ENCODE measurements at regions not wholly inside any gene's neighbourhood (a gene's known extent, or its start where the extent isn't known, plus 50 kb on each side); places are given as distances from the start of the nearest gene placed in this dataset.

GRCh38 chr6:150651808-150652470, 52.3 kb downstream of the PLEKHG1 start:
- H3F3A ChIP-seq (ENCODE audit: insufficient read depth, low read length) = no peaks in the 10 kb centered on the region
- no peaks in the 10 kb centered on the region for H3K27me3 ChIP-seq (replicated peaks; ENCODE audit: insufficient read depth, low read length)
- no peaks in the 10 kb centered on the region for H3K36me3 ChIP-seq (replicated peaks; ENCODE audit: insufficient read depth, low read length)
- no peaks in the 10 kb centered on the region for H3K9me2 ChIP-seq (replicated peaks; ENCODE audit: insufficient read depth, low read length)
- H4K20me1 ChIP-seq (ENCODE audit: insufficient read depth, low read length) = no peaks in the 10 kb centered on the region
- no peaks in the 10 kb centered on the region for H3K4me1 ChIP-seq (ENCODE audit: low read length)
- no peak overlapping the region for H3K9ac ChIP-seq (ENCODE audit: low read length)
- H3K9me3 ChIP-seq (replicated peaks; ENCODE audit: insufficient read depth, low read length) = no peaks in the 10 kb centered on the region
- DNase-seq = no peak
- H2AFZ ChIP-seq (ENCODE audit: low read length) = no peak overlapping the region
- H3K4me2 ChIP-seq (ENCODE audit: low read depth, low read length) = no peak overlapping the region
- H3K79me2 ChIP-seq (ENCODE audit: low read length) = no peaks in the 10 kb centered on the region
- H3K4me3 ChIP-seq (ENCODE audit: low read length) = no peak overlapping the region
- TF ChIP-seq EZH2phosphoT487 (IDR thresholded peaks at IDR 0.05; ENCODE audit: low read length) (no peak), CTCF (IDR thresholded peaks at IDR 0.05; ENCODE audit: low read length) (no peak), EZH2 (optimal IDR thresholded peaks at IDR 0.05; ENCODE audit: low read depth, low read length) (no peak)
- H3K27ac ChIP-seq (ENCODE audit: low read length) = no peak overlapping the region

GRCh38 chr6:150652848-150653613, 53.3 kb downstream of the PLEKHG1 start:
- no peaks in the 10 kb centered on the region for H4K20me1 ChIP-seq (ENCODE audit: insufficient read depth, low read length)
- H3K4me2 ChIP-seq (ENCODE audit: low read depth, low read length) = no peak overlapping the region
- no peak for TF ChIP-seq EZH2phosphoT487 (IDR thresholded peaks at IDR 0.05; ENCODE audit: low read length)
- TF ChIP-seq EZH2 (optimal IDR thresholded peaks at IDR 0.05; ENCODE audit: low read depth, low read length) = no peak
- no peaks in the 10 kb centered on the region for H3F3A ChIP-seq (ENCODE audit: insufficient read depth, low read length)
- H2AFZ ChIP-seq (ENCODE audit: low read length) = no peak overlapping the region
- H3K27ac ChIP-seq (ENCODE audit: low read length) = no peak overlapping the region
- no peaks in the 10 kb centered on the region for H3K27me3 ChIP-seq (replicated peaks; ENCODE audit: insufficient read depth, low read length)
- no peak for DNase-seq
- no peak overlapping the region for H3K4me3 ChIP-seq (ENCODE audit: low read length)
- no peaks in the 10 kb centered on the region for H3K4me1 ChIP-seq (ENCODE audit: low read length)
- no peaks in the 10 kb centered on the region for H3K9me3 ChIP-seq (replicated peaks; ENCODE audit: insufficient read depth, low read length)
- no peaks in the 10 kb centered on the region for H3K9me2 ChIP-seq (replicated peaks; ENCODE audit: insufficient read depth, low read length)
- no peaks in the 10 kb centered on the region for H3K79me2 ChIP-seq (ENCODE audit: low read length)
- H3K9ac ChIP-seq (ENCODE audit: low read length) = no peak overlapping the region
- H3K36me3 ChIP-seq (replicated peaks; ENCODE audit: insufficient read depth, low read length) = no peaks in the 10 kb centered on the region

- H3K36me3 ChIP-seq (replicated peaks; ENCODE audit: insufficient read depth, low read length) = no peaks in the 10 kb centered on the region
- no peak for DNase-seq
- no peaks in the 10 kb centered on the region for H3K9me3 ChIP-seq (replicated peaks; ENCODE audit: insufficient read depth, low read length)
- no peaks in the 10 kb centered on the region for H3K79me2 ChIP-seq (ENCODE audit: low read length)
- TF ChIP-seq EZH2 (optimal IDR thresholded peaks at IDR 0.05; ENCODE audit: low read depth, low read length) = no peak
- TF ChIP-seq CTCF (IDR thresholded peaks at IDR 0.05; ENCODE audit: low read length) = no peak
- no peak for TF ChIP-seq EZH2phosphoT487 (IDR thresholded peaks at IDR 0.05; ENCODE audit: low read length)
- H3K4me1 ChIP-seq (ENCODE audit: low read length) = no peaks in the 10 kb centered on the region
- no peaks in the 10 kb centered on the region for H3K27me3 ChIP-seq (replicated peaks; ENCODE audit: insufficient read depth, low read length)
- H2AFZ ChIP-seq (ENCODE audit: low read length) = no peak overlapping the region
- no peaks in the 10 kb centered on the region for H3F3A ChIP-seq (ENCODE audit: insufficient read depth, low read length)
- no peaks in the 10 kb centered on the region for H4K20me1 ChIP-seq (ENCODE audit: insufficient read depth, low read length)
- H3K27ac ChIP-seq (ENCODE audit: low read length) = no peak overlapping the region
- H3K4me2 ChIP-seq (ENCODE audit: low read depth, low read length) = no peak overlapping the region
- no peaks in the 10 kb centered on the region for H3K9me2 ChIP-seq (replicated peaks; ENCODE audit: insufficient read depth, low read length)
- no peak overlapping the region for H3K4me3 ChIP-seq (ENCODE audit: low read length)
- H3K9ac ChIP-seq (ENCODE audit: low read length) = no peak overlapping the region
Observed at GRCh38 chr6:150654608-150655007, 54.9 kb downstream of the PLEKHG1 start.

- Histone ChIP-seq H3K4me1 (ENCODE audit: low read length) (no peaks in the 10 kb centered on the region), H3K4me2 (ENCODE audit: low read depth, low read length) (no peak overlapping the region), H3K9me2 (replicated peaks; ENCODE audit: insufficient read depth, low read length) (no peaks in the 10 kb centered on the region), H2AFZ (ENCODE audit: low read length) (no peak overlapping the region), H3K9ac (ENCODE audit: low read length) (no peak overlapping the region), H4K20me1 (ENCODE audit: insufficient read depth, low read length) (no peaks in the 10 kb centered on the region), H3K79me2 (ENCODE audit: low read length) (no peaks in the 10 kb centered on the region), H3K36me3 (replicated peaks; ENCODE audit: insufficient read depth, low read length) (no peaks in the 10 kb centered on the region), H3K27me3 (replicated peaks; ENCODE audit: insufficient read depth, low read length) (no peaks in the 10 kb centered on the region), H3K27ac (ENCODE audit: low read length) (no peak overlapping the region), H3K4me3 (ENCODE audit: low read length) (no peak overlapping the region), H3K9me3 (replicated peaks; ENCODE audit: insufficient read depth, low read length) (no peaks in the 10 kb centered on the region), H3F3A (ENCODE audit: insufficient read depth, low read length) (no peaks in the 10 kb centered on the region)
- DNase-seq = no peak
- TF ChIP-seq CTCF (IDR thresholded peaks at IDR 0.05; ENCODE audit: low read length) = no peak
- TF ChIP-seq EZH2phosphoT487 (IDR thresholded peaks at IDR 0.05; ENCODE audit: low read length) = no peak
- no peak for TF ChIP-seq EZH2 (optimal IDR thresholded peaks at IDR 0.05; ENCODE audit: low read depth, low read length)
Observed at GRCh38 chr6:150656156-150656555, 56.5 kb downstream of the PLEKHG1 start.
